K562 (cell line): ENCODE measurements at regions not wholly inside any gene's neighbourhood (a gene's known extent, or its start where the extent isn't known, plus 50 kb on each side); places are given as distances from the start of the nearest gene placed in this dataset.

ENCODE experiments used
- ATAC-seq: fragments of 200-7000 bp; cut with Tn5 transposase; 3 replicates; pipeline ENCODE4 v1.9.1; 2020; ENCODE audit warnings: moderate library complexity
- BruUV-seq: library from RNA; stranded (reverse); fragments of 400-500 nt; replicated peaks from 2 replicates; lab custom pipeline; 2021; lab: Mats Ljungman, UMichigan
- CTCF ChIA-PET: fragments of 300-600 bp; formaldehyde crosslinking; extraction: SDS; loops from one replicate; lab custom pipeline; 2021; ENCODE audit warnings: low intra/inter-chr PET ratio; lab: Yijun Ruan, JAX
- POLR2A ChIA-PET: fragments of 300-600, 350-650 bp; sonication (Branson Sonifier 250); formaldehyde crosslinking; extraction: SDS; loops from one replicate; lab custom pipeline; 2021; ENCODE audit warnings: antibody characterized with exemption, inconsistent platforms; lab: Yijun Ruan, JAX
- DNase-seq, 4 experiments: peaks; one replicate each; pipeline versions ENCODE4 v3.0.0 to v3.0.0-alpha.2; 2011 to 2018; ENCODE audit warnings: low spot score in 3 of 4, mixed read lengths in 3 of 4; ENCODE audit errors: extremely low read depth in 1 of 4
- FAIRE-seq: peaks from 2 replicates; lab custom pipeline; 2011; peaks lifted over from hg19 to GRCh38; lab: Jason Lieb, UNC
- H2AFZ ChIP-seq: 2 replicates; pipeline ENCODE4 v1.6.0; 2011; ENCODE audit warnings: low read depth, low read length, control low read depth, inconsistent platforms
- H3K27ac ChIP-seq: fragments of 200-600 bp; 3 replicates; pipeline ENCODE4 v1.8.0; 2011; ENCODE audit warnings: low read depth, mild to moderate bottlenecking, control low read depth, inconsistent platforms, low read length, moderate library complexity, mixed read lengths; ENCODE audit errors: extremely low read depth
- H3K27me3 ChIP-seq, 2 experiments: fragments of 300-600 bp in 1 of 2; 2 replicates in 1 of 2; 3 replicates in 1 of 2; pipeline versions ENCODE4 v1.6.0 to v1.8.0; 2011; ENCODE audit warnings: inconsistent platforms in 2 of 2, low read length in 2 of 2, mild to moderate bottlenecking in 1 of 2, mixed read lengths in 1 of 2, moderate library complexity in 1 of 2; ENCODE audit not compliant: control insufficient read depth in 2 of 2, insufficient read depth in 2 of 2
- H3K36me3 ChIP-seq: fragments of 300-600 bp; 3 replicates; pipeline ENCODE4 v1.8.0; 2011; ENCODE audit warnings: mild to moderate bottlenecking, low read length, inconsistent platforms; ENCODE audit not compliant: control insufficient read depth, insufficient read depth
- H3K4me1 ChIP-seq, 2 experiments: fragments of 200-600 bp in 1 of 2; replicated peaks in 1 of 2; 2 replicates in 1 of 2; 3 replicates in 1 of 2; pipeline versions ENCODE4 v1.5.1 to v1.8.0; 2011; ENCODE audit warnings: inconsistent platforms in 2 of 2, low read length in 2 of 2, mild to moderate bottlenecking in 1 of 2, mixed read lengths in 1 of 2, moderate library complexity in 1 of 2; ENCODE audit not compliant: control insufficient read depth in 2 of 2, insufficient read depth in 2 of 2
- H3K4me2 ChIP-seq: 2 replicates; pipeline ENCODE4 v1.6.1; 2011; ENCODE audit warnings: low read length, control low read depth, inconsistent platforms, mixed read lengths; ENCODE audit not compliant: insufficient read depth
- H3K4me3 ChIP-seq: fragments of 200-600 bp; sonication (generic), shearing (Covaris generic); 2 replicates; pipeline ENCODE4 v1.5.1; 2016; ENCODE audit warnings: control low read depth, inconsistent platforms
- H3K79me2 ChIP-seq: fragments of 200-600 bp; 3 replicates; pipeline ENCODE4 v1.8.0; 2011; ENCODE audit warnings: low read length, inconsistent platforms; ENCODE audit not compliant: control insufficient read depth, insufficient read depth
- H3K9ac ChIP-seq, 2 experiments: 2 replicates each; pipeline versions ENCODE4 v1.6.0 to v1.6.1; 2011; ENCODE audit warnings: low read depth in 2 of 2, low read length in 2 of 2, control low read depth in 1 of 2, inconsistent platforms in 1 of 2, mild to moderate bottlenecking in 1 of 2, mixed read lengths in 1 of 2; ENCODE audit not compliant: insufficient read depth in 1 of 2
- H3K9me1 ChIP-seq: one replicate; pipeline ENCODE4 v1.6.0; 2011; ENCODE audit warnings: inconsistent platforms, mild to moderate bottlenecking, low read length, moderate library complexity; ENCODE audit not compliant: control insufficient read depth, insufficient read depth
- H3K9me3 ChIP-seq: replicated peaks from 2 replicates; pipeline ENCODE4 v1.5.1; 2011; ENCODE audit warnings: low read depth, low read length, inconsistent platforms; ENCODE audit not compliant: control insufficient read depth, insufficient read depth
- H4K20me1 ChIP-seq: replicated peaks from 2 replicates; pipeline ENCODE4 v1.6.1; 2011; ENCODE audit warnings: low read length, inconsistent platforms, mixed read lengths; ENCODE audit not compliant: control insufficient read depth, insufficient read depth
- CBFA2T2 ChIP-seq: fragments of 450-650 bp; conservative IDR thresholded peaks from 2 replicates; pipeline ENCODE4 v1.6.1; 2017; ENCODE audit warnings: mild to moderate bottlenecking
- TAF7 ChIP-seq: fragments of 450-650 bp; IDR thresholded peaks from 2 replicates; pipeline ENCODE4 v1.6.1; 2016; ENCODE audit warnings: missing genetic modification characterization, missing compliant biosample characterization
- ZFX ChIP-seq: sonication (generic); formaldehyde crosslinking; IDR thresholded peaks from 2 replicates; pipeline ENCODE4 v1.8.0; 2022; ENCODE audit warnings: mild to moderate bottlenecking, missing genetic modification reagents, moderate library complexity
- ZNF398 ChIP-seq: fragments of 250-450 bp; sonication (Bioruptor Pico); IDR thresholded peaks from 2 replicates; pipeline ENCODE4 v1.8.0; 2021; ENCODE audit warnings: moderate library complexity, mild to moderate bottlenecking, inconsistent platforms
- ZNF41 ChIP-seq: fragments of 250-450 bp; sonication (Bioruptor Pico); conservative IDR thresholded peaks from 2 replicates; pipeline ENCODE4 v1.4.0; 2020; ENCODE audit warnings: mild to moderate bottlenecking
- ZNF436 ChIP-seq: fragments of 250-450, 450-650 bp; sonication (Bioruptor Pico); formaldehyde crosslinking; IDR thresholded peaks from 2 replicates; pipeline ENCODE4 v1.7.0; 2020; ENCODE audit warnings: mild to moderate bottlenecking
- WGBS: fragments of 100-300 bp; shearing (Covaris generic); methylation state at CpG from one replicate; pipeline ENCODE4 v1.1.6; 2016; ENCODE audit warnings: low coverage, mixed read lengths; ENCODE audit not compliant: insufficient coverage; ENCODE audit errors: missing lambda C conversion rate; 5-methylcytosine and 5-hydroxymethylcytosine counted together
- in situ Hi-C: fragments of 300-500 bp; cut with MboI; formaldehyde crosslinking; loops from 4 replicates; pipeline ENCODE4 v1.15.0; 2018; ENCODE audit warnings: inconsistent platforms, mixed read lengths
- intact Hi-C: fragments of 100-400 bp; cut with micrococcal nuclease; formaldehyde crosslinking; loops from 2 replicates; pipeline ENCODE4 v1.14.2; 2022
- TF ChIP-seq, protein P1 (sequence below): fragments of 200-400 bp; formaldehyde crosslinking; IDR thresholded peaks from 2 replicates; pipeline ENCODE4 v1.6.1; 2017; ENCODE audit warnings: mild to moderate bottlenecking, low read depth, low read length, moderate library complexity
- TF ChIP-seq, protein P2 (sequence below): sonication (generic); IDR thresholded peaks from 2 replicates; pipeline ENCODE4 v1.6.1; 2016

DNA sequence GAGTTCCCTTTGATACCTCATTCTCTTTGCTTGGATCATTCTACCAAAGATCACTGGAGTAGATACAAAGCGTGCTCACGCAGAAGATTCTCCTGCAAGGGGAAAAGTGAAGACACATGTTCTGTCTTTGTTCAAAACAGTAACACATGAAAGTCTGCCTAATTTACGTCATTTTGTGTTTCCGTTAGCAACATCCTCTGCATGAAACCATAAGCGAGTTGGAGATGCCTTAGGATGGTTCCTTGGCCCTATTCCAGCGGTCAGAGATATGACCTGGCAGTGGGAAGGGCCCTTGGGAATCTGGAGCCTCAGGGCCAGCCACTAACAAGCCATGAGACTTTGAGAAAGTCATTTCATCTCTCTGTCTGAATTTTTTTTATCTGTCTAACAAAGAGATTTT, 180.9 kb upstream of the TWIST2 start (continued):
- TF ChIP-seq ZFX (CRISPR knock-in tag) (no peak), CBFA2T2 (no peak)

DNA sequence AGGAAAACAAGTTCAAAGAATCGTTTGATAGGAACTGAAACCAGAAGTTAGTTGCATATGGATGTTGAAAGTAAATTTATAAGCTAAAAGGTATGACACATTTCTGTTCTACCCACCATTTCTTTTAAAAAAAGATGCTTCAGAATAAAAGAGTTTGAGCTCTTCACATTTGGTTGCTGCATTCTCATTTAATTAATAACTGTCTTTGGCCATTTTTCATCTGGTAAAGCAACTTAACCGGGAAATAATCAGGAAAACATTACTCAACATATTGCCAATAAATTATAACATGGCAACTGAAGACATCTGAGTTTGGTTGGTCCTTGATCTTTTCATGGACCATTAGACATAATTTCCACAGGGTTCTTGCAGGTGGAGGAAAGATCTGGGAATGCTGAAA, 180.2 kb upstream of the TWIST2 start:
- Histone ChIP-seq H3K4me3 (no peak overlapping the region), H3K9me3 (no peaks in the 10 kb centered on the region), H3K9ac (no peak overlapping the region)
- no peak for DNase-seq
- intact Hi-C loops, result no loop called here
- no peak for TF ChIP-seq ZNF41
- TF ChIP-seq, all 486 proteins: peak for 0
- H3K4me2 ChIP-seq, result no peak overlapping the region
- H3K9me1 ChIP-seq, result no peaks in the 10 kb centered on the region
- ChIA-PET CTCF (no interaction called here), POLR2A (no interaction called here)
- H4K20me1 ChIP-seq, result no peaks in the 10 kb centered on the region
- in situ Hi-C loops, result no loop called here
- no peaks in the 10 kb centered on the region for H3K79me2 ChIP-seq
- H3K27me3 ChIP-seq, result no peaks in the 10 kb centered on the region
- no peaks in the 10 kb centered on the region for H3K4me1 ChIP-seq
- FAIRE-seq (no peak), ATAC-seq (no peak)
- WGBS, result 0% methylated on average over 2 of the region's 2 CpGs
- no peak overlapping the region for H3K27ac ChIP-seq
- no peaks in the 10 kb centered on the region for H3K36me3 ChIP-seq
- H2AFZ ChIP-seq, result no peak overlapping the region
- BruUV-seq, result no TSS peak

DNA sequence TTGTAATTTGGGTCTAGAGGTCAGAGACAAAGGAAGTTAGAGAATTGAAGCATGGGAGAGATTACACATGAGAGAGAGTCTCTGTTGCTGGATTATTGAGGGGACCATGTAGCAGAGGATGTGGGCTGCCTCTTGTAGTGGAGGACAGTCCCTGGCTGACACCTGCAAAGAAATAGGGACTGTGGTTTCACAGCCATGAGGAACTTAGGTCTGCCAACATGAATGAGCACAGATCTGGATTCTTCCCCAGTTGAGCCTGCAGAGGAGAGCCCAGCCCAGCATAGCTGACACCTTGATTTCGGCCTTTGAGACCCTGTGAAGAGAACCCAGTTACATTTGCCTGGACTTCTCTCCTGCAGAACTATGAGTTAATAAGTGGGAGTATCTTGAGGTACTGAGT, 179.5 kb upstream of the TWIST2 start:
- FAIRE-seq (no peak), DNase-seq (no peak), ATAC-seq (no peak)
- no peak overlapping the region for H3K4me3 ChIP-seq
- H4K20me1 ChIP-seq, result no peaks in the 10 kb centered on the region
- intact Hi-C loops (no loop called here), in situ Hi-C loops (no loop called here)
- no peaks in the 10 kb centered on the region for H3K79me2 ChIP-seq
- H3K27ac ChIP-seq, result no peak overlapping the region
- BruUV-seq, result no TSS peak
- H3K9me1 ChIP-seq, result no peaks in the 10 kb centered on the region
- TF ChIP-seq, protein P1, sequence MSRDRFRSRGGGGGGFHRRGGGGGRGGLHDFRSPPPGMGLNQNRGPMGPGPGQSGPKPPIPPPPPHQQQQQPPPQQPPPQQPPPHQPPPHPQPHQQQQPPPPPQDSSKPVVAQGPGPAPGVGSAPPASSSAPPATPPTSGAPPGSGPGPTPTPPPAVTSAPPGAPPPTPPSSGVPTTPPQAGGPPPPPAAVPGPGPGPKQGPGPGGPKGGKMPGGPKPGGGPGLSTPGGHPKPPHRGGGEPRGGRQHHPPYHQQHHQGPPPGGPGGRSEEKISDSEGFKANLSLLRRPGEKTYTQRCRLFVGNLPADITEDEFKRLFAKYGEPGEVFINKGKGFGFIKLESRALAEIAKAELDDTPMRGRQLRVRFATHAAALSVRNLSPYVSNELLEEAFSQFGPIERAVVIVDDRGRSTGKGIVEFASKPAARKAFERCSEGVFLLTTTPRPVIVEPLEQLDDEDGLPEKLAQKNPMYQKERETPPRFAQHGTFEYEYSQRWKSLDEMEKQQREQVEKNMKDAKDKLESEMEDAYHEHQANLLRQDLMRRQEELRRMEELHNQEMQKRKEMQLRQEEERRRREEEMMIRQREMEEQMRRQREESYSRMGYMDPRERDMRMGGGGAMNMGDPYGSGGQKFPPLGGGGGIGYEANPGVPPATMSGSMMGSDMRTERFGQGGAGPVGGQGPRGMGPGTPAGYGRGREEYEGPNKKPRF, result no peak
- TF ChIP-seq TAF7 (tag) (no peak), ZNF436 (CRISPR knock-in tag) (no peak), ZNF398 (CRISPR knock-in tag) (no peak)
- TF ChIP-seq, protein P2, sequence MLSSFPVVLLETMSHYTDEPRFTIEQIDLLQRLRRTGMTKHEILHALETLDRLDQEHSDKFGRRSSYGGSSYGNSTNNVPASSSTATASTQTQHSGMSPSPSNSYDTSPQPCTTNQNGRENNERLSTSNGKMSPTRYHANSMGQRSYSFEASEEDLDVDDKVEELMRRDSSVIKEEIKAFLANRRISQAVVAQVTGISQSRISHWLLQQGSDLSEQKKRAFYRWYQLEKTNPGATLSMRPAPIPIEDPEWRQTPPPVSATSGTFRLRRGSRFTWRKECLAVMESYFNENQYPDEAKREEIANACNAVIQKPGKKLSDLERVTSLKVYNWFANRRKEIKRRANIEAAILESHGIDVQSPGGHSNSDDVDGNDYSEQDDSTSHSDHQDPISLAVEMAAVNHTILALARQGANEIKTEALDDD, result no peak
- no peaks in the 10 kb centered on the region for H3K9me3 ChIP-seq
- CTCF ChIA-PET, result no interaction called here
- no peak overlapping the region for H3K9ac ChIP-seq
- no peaks in the 10 kb centered on the region for H3K36me3 ChIP-seq
- no peak overlapping the region for H2AFZ ChIP-seq
- H3K4me1 ChIP-seq, result no peaks in the 10 kb centered on the region
- H3K4me2 ChIP-seq, result no peak overlapping the region
- no peaks in the 10 kb centered on the region for H3K27me3 ChIP-seq
- POLR2A ChIA-PET, result no interaction called here
- 0% methylated on average over 1 of the region's 1 CpG for WGBS
